Body of pancreas (tissue), 4 donors: ENCODE measurements at regions not wholly inside any gene's neighbourhood (a gene's known extent, or its start where the extent isn't known, plus 50 kb on each side); places are given as distances from the start of the nearest gene placed in this dataset.

Experiments
- ATAC-seq: fragments of 150-250 bp; one replicate; pipeline ENCODE4 v1.9.1; 2016
- DNase-seq, 4 donors: peaks; one replicate each; pipeline ENCODE4 v3.0.0-alpha.2; 2019
- H3K27ac ChIP-seq, 4 donors: fragments of 200-600 bp; sonication (generic); 1 replicate in 3 of 4; 2 replicates in 1 of 4; pipeline versions ENCODE4 v1.5.1 to v1.6.1; 2016 to 2019; ENCODE audit warnings: mild to moderate bottlenecking in 1 of 4, mixed read lengths in 1 of 4, moderate library complexity in 1 of 4
- H3K27me3 ChIP-seq, 2 donors: fragments of 200-600 bp; sonication (generic); one replicate each; pipeline ENCODE4 v1.6.0; 2016; ENCODE audit warnings: mild to moderate bottlenecking in 1 of 2
- H3K36me3 ChIP-seq, 2 donors: fragments of 200-600 bp; sonication (generic); replicated peaks in 1 of 2; 2 replicates each; pipeline ENCODE4 v1.5.1; 2016; ENCODE audit warnings: low read depth in 2 of 2; ENCODE audit not compliant: insufficient read depth in 1 of 2
- H3K4me1 ChIP-seq: fragments of 200-600 bp; sonication (generic); one replicate; pipeline ENCODE4 v1.6.0; 2016
- H3K4me3 ChIP-seq, 2 donors: fragments of 200-600 bp; sonication (generic); 1 replicate in 1 of 2; 2 replicates in 1 of 2; pipeline ENCODE4 v1.5.1; 2016 to 2019
- H3K9me3 ChIP-seq, 3 donors: fragments of 200-600 bp; sonication (generic); 1 replicate in 2 of 3; 2 replicates in 1 of 3; pipeline ENCODE4 v1.5.1; 2016
- POLR2A ChIP-seq, 3 donors: fragments of 450-650 bp; IDR thresholded peaks; one replicate each; pipeline ENCODE4 v1.6.1; 2016; ENCODE audit warnings: antibody characterized with exemption in 3 of 3, mild to moderate bottlenecking in 2 of 3
- WGBS, 2 donors: methylation state at CpG; one replicate each; pipeline ENCODE4 v1.1.5; 2017; 5-methylcytosine and 5-hydroxymethylcytosine counted together
- intact Hi-C: fragments of 100-400 bp; cut with DNase I; formaldehyde crosslinking; loops from one replicate; pipeline ENCODE4 v1.15.1; 2023
- TF ChIP-seq, protein P1 (sequence below), 7 experiments: fragments of 450-650 bp in 4 of 7; fragments of 200-600 bp in 3 of 7; sonication (generic) in 3 of 7; IDR thresholded peaks; one replicate each; pipeline ENCODE4 v1.5.1; 2016 to 2019; ENCODE audit warnings: antibody characterized with exemption in 7 of 7

- intact Hi-C loops = no loop called here
- H3K36me3 ChIP-seq = no peaks in the 10 kb centered on the region
- H3K4me3 ChIP-seq = no peak overlapping the region
- H3K4me1 ChIP-seq = no peaks in the 10 kb centered on the region
- no peak overlapping the region for H3K27ac ChIP-seq
- no peaks in the 10 kb centered on the region for H3K9me3 ChIP-seq
- ATAC-seq (no peak), DNase-seq (no peak)
- TF ChIP-seq, protein P1, sequence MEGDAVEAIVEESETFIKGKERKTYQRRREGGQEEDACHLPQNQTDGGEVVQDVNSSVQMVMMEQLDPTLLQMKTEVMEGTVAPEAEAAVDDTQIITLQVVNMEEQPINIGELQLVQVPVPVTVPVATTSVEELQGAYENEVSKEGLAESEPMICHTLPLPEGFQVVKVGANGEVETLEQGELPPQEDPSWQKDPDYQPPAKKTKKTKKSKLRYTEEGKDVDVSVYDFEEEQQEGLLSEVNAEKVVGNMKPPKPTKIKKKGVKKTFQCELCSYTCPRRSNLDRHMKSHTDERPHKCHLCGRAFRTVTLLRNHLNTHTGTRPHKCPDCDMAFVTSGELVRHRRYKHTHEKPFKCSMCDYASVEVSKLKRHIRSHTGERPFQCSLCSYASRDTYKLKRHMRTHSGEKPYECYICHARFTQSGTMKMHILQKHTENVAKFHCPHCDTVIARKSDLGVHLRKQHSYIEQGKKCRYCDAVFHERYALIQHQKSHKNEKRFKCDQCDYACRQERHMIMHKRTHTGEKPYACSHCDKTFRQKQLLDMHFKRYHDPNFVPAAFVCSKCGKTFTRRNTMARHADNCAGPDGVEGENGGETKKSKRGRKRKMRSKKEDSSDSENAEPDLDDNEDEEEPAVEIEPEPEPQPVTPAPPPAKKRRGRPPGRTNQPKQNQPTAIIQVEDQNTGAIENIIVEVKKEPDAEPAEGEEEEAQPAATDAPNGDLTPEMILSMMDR (IDR thresholded peaks at IDR 0.05) = no peak
- no peak for TF ChIP-seq POLR2A (IDR thresholded peaks at IDR 0.05)
- 54 to 55% methylated on average over 5 of the region's 5 CpGs for WGBS, 2 donors
- H3K27me3 ChIP-seq = no peaks in the 10 kb centered on the region
Observed at GRCh38 chr11:37026741-37027140, 428.7 kb upstream of the RAG2 start.

- 23 to 25% methylated on average over 3 of the region's 3 CpGs for WGBS, 2 donors
- no peak overlapping the region for H3K4me3 ChIP-seq
- H3K4me1 ChIP-seq = no peaks in the 10 kb centered on the region
- H3K27me3 ChIP-seq = no peaks in the 10 kb centered on the region
- no peak for ATAC-seq
- intact Hi-C loops = no loop called here
- no peak for DNase-seq
- H3K36me3 ChIP-seq = no peaks in the 10 kb centered on the region
- TF ChIP-seq, protein P1 (IDR thresholded peaks at IDR 0.05) = no peak
- no peaks in the 10 kb centered on the region for H3K9me3 ChIP-seq
- H3K27ac ChIP-seq = no peak overlapping the region
Observed at GRCh38 chr11:37026326-37026725, 428.3 kb upstream of the RAG2 start.

- Histone ChIP-seq H3K4me1 (no peaks in the 10 kb centered on the region), H3K36me3 (no peaks in the 10 kb centered on the region), H3K27ac (no peak overlapping the region), H3K4me3 (no peak overlapping the region), H3K9me3 (no peaks in the 10 kb centered on the region), H3K27me3 (no peaks in the 10 kb centered on the region)
- no peak for ATAC-seq
- DNase-seq = no peak
- intact Hi-C loops = no loop called here
- TF ChIP-seq, protein P1 (IDR thresholded peaks at IDR 0.05) = no peak
- TF ChIP-seq POLR2A (IDR thresholded peaks at IDR 0.05) = no peak
- 66 to 69% methylated on average over 4 of the region's 4 CpGs for WGBS, 2 donors
Observed at GRCh38 chr11:37006563-37006962, 408.5 kb upstream of the RAG2 start.

DNA sequence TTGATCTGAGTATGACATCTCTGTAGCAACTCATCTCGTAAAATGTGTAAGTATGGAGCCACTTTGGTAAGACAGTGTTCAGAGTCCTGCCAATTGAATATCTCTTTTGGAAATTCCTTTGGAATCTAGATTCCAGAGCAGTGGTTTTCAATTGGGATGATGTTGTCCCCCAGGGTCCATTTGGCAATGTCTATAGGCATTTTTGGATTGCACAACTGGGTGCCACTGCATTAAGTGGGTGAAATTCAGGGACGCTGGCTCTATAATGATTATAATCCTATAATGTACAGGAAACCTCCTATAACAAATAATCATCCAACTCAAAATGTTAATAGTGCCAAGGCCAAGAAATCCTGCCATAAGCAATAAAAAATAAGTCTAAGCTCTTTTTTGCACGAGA lies 404.8 kb upstream of the RAG2 start:
- TF ChIP-seq POLR2A (IDR thresholded peaks at IDR 0.05) = no peak
- TF ChIP-seq, protein P1 (IDR thresholded peaks at IDR 0.05) = no peak
- 36 to 47% methylated on average over 3 of the region's 3 CpGs for WGBS, 2 donors
- Histone ChIP-seq H3K4me1 (no peaks in the 10 kb centered on the region), H3K9me3 (no peaks in the 10 kb centered on the region), H3K36me3 (no peaks in the 10 kb centered on the region), H3K27ac (no peak overlapping the region), H3K27me3 (no peaks in the 10 kb centered on the region), H3K4me3 (no peak overlapping the region)
- DNase-seq (no peak), ATAC-seq (no peak)
- intact Hi-C loops = no loop called here

DNA sequence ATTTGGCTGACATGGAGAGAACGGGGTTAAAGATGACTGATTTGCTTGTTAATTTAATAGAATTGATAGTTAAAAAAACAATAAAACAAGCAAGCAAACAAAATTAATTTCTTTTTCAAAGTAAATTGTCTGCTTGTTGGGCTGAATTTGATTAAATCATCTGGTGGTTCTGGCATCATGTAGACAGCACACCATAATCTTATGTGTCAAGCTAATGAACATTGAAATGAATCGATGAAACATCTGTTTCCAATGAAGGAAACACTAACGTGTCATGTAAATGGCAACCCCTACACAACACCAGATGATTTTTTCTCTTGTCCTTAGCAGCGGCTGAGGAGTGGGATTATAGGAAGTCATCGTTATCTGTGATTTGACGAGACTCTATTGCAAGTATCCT lies 399.6 kb upstream of the RAG2 start:
- no peaks in the 10 kb centered on the region for H3K36me3 ChIP-seq
- intact Hi-C loops = no loop called here
- H3K4me1 ChIP-seq = no peaks in the 10 kb centered on the region
- WGBS, 2 donors = 60 to 65% methylated on average over 6 of the region's 6 CpGs
- TF ChIP-seq POLR2A (IDR thresholded peaks at IDR 0.05) = no peak
- TF ChIP-seq, protein P1 (IDR thresholded peaks at IDR 0.05) = no peak
- H3K9me3 ChIP-seq = no peaks in the 10 kb centered on the region
- no peak for DNase-seq
- no peaks in the 10 kb centered on the region for H3K27me3 ChIP-seq
- no peak overlapping the region for H3K27ac ChIP-seq
- ATAC-seq = no peak
- no peak overlapping the region for H3K4me3 ChIP-seq
